Jurkat, Clone E6-1 (cell line): ENCODE measurements at regions not wholly inside any gene's neighbourhood (a gene's known extent, or its start where the extent isn't known, plus 50 kb on each side); places are given as distances from the start of the nearest gene placed in this dataset.
"Not testable (repeated sequence)": the region's sequence is repeated elsewhere in the genome, so short reads cannot be mapped to it uniquely, and the experiment has no call there.

Experiments used
- DNase-seq: peaks from one replicate; pipeline ENCODE4 v3.0.0-alpha.2; 2011; ENCODE audit warnings: low read depth, low spot score
- H3K4me3 ChIP-seq: 2 replicates; pipeline ENCODE4 v1.5.1; 2011; ENCODE audit warnings: mild to moderate bottlenecking, low read length, control low read depth, moderate library complexity

DNA sequence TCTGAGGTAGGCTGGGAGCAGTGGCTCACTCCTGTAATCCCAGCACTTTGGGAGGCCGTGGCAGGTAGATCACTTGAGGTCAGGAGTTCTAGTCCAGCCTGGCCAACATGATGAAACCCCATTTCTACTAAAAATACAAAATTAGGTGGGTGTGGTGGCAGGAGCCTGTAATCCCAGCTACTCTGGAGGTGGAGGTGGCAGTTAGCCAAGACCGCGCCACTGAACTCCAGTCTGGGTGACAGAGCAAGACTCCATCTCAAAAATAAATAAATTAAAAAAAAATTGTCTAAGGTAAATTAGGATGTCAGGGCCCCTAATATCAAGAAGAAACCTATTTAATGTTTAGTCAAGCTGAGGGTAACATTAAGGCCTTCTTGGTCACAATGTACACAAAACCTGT is 123.7 kb upstream of the TUSC1 start:
- not testable (repeated sequence) for DNase-seq, H3K4me3 ChIP-seq

DNA sequence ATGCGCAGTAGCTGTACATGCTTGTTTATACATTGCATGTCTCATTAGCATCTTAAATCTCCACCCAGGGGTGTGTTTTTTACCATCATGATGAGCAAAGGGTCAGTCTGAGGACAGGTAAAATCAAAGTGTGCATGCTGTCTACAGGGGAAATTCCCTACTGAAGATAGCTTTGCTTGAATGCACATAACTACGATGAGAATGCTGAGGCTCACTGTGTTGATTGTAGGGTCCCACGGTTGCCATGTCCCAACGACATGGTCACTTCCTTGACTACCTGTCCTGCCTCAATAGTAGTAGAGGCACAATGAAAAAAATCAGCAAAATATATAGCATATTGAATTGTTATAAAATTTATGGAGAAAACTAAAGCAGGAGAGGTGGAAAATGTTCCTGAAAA is 95.6 kb upstream of the TUSC1 start:
- H3K4me3 ChIP-seq, result no peak overlapping the region
- no peak for DNase-seq

DNA sequence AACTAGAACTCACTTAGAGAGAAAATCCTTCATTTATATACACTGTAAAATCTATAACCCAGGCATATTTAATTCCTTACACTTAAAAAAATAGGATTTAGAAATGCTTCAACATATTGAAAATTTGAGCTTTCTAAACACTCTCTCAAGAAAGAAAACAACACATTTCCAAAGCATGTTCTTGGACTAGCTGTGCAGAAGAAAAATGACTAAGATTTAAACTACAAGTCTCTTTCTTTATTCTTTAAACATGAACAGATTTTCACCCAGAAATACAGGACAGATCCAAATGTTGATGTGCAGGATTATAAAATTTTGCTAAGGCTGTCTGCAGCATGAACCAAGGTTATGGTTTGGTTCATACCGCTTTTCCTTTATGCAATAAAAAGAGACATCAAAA is 77.7 kb upstream of the TUSC1 start:
- no peak overlapping the region for H3K4me3 ChIP-seq
- no peak for DNase-seq

DNA sequence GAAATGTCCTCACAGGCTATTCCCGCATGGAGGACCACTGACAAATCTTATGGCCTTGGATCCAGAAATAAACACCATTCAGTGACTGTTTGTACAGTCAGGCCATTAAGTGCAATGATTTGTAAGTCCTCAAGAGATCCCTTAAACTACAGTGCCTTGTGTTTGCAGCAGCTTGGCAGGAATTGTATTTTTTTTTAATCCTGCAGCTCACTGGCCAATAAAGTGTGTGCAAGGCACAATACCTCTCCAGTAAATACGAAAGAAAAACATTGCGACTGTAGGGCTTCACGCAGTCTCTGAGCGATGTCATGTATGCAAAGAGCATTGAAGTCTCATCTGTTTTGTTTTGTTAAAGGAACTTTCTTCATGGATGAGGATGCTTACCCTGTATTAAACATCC is 74.2 kb upstream of the TUSC1 start:
- DNase-seq, result no peak
- no peak overlapping the region for H3K4me3 ChIP-seq

DNA sequence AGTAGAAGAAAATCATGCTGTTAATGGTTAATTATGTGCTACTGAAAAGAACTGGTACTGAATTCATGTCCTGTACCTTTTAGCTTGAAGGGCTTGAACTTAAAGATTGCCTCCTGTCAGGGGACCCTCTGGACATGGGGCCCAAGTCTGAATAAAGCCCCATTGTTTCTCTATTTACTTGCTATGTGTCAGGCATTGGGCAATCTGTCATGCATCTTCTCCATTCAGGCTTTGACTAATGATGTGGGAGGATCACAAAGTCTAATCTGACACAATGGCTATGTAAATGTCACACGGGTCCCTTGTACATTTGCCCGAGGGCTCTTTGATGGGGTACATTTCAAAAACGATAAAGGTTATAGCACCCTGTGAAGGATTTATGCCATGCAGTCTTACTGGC is 64.0 kb upstream of the TUSC1 start:
- H3K4me3 ChIP-seq, result no peak overlapping the region
- DNase-seq, result no peak

DNA sequence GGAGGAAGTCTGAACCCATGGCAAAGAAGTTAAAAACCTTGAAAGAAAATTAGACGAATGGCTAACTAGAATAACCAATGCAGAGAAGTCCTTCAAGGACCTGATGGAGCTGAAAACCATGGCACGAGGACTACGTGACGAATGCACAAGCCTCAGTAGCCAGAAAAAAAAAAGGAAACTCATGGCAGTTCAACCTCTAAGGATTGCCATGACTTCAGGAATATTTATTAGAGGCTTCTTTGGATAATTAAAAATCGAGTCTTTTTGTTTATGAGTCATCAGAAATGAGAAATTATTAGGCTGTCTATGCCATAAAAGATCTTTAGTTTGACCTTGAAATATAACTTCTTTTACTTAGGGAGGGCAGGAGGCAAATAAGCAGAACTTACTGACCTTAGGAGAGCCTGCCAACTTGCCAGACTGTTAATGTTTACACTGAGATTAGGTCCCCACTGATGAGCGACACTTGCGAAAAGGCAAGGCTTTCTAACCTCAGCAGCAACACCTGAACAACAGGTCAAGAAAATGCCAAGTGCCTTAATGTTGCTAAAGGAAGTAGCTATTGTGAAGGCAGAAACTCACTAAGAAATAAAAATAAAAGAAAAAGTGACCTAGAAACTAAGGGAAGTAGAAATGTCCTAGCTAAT is 55.2 kb upstream of the TUSC1 start:
- no peak for DNase-seq

DNA sequence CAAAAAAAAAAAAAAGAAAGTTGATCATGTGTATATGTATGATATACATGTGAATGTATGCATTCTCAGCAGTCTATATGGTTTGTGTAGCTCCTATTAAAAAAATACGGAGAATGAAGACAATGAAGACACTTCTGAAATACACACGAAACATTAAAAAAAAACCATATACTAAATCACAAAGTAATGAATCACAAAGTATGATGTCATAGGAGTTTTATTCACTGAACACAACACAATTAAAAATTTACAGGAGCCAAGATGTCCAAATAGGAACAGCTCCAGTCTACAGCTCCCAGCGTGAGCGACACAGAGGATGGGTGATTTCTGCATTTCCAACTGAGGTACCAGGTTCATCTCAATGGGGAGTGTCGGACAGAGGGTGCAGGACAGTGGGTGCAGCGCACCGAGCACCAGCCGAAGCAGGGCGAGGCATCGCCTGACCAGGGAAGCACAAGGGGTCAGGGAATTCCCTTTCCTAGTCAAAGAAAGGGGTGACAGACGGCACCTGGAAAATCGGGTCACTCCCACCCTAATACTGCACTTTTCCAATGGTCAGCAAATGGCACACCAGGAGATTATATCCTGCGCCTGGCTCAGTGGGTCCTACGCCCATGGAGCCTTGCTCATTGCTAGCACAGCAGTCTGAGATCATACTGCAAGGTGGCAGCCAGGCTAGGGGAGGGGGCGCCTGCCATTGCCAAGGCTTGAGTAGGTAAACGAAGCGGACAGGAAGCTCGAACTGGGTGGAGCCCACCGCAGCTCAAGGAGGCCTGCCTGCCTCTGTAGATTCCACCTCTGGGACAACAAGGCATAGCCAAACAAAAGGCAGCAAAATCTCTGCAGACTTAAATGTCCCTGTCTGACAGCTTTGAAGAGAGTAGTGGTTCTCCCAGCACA is 53.9 kb upstream of the TUSC1 start:
- DNase-seq, H3K4me3 ChIP-seq: not testable (repeated sequence)

More for the DNA sequence above, 55.2 kb upstream of the TUSC1 start:
- no peak overlapping the region for H3K4me3 ChIP-seq
